ENCODE measurements at regions not wholly inside any gene's neighbourhood (a gene's known extent, or its start where the extent isn't known, plus 50 kb on each side); places are given as distances from the start of the nearest gene placed in this dataset.
A peak's percentile ranks its signal among the peaks of the same experiment; 100 is the strongest.
"Not testable (repeated sequence)": the region's sequence is repeated elsewhere in the genome, so short reads cannot be mapped to it uniquely, and the experiment has no call there.

GRCh38 chr6:101167638-101168037, 225.9 kb upstream of the GRIK2 start:
- in situ Hi-C loops (cut with HindIII; ENCODE audit: low pct_ligation_motif_present, low pct_unique_long_range_greater_than_20kb, low sequenced_read_pairs): no loop called here
- no peak for DNase-seq

DNA sequence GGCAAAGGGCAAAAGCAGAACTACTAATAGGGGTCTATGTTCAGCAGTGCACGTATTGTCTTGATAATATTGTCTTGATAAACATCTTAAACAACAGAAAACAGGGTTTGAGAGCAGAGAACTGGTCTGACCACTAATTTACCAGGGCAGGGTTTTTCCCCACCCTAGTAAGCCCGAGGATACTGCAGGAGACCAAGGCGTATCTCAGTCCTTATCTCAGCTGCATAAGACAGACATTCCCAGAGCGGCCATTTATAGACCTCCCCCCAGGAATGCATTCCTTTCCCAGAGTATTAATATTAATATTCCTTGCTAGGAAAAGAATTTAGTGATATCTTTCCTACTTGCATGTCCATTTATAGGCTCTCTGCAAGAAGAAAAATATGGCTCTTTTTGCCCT, 222.5 kb upstream of the GRIK2 start:
- in situ Hi-C loops (cut with HindIII; ENCODE audit: low pct_ligation_motif_present, low pct_unique_long_range_greater_than_20kb, low sequenced_read_pairs): not testable (repeated sequence)

DNA sequence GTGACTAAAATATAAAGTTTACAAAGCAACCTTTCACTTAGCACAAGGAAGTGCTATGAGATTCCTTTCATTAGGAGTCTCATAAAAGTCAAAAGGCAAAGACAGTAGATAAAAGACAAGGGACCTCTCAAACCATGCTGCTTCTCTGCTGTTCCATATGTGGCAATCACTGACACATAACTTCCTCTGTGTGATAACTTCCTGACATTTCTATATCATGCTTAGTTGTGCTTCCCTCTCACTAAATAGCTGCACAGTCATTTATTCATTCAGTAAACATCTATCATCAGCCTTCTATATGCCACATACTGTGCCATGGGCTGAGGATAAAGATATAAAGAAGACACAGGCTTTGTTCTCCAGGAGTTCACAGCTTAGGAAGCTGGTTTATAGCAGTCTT, 214.8 kb upstream of the GRIK2 start:
- in situ Hi-C loops (cut with HindIII; ENCODE audit: low pct_ligation_motif_present, low pct_unique_long_range_greater_than_20kb, low sequenced_read_pairs): no loop called here
- DNase-seq: no peak

More for the DNA sequence above, 222.5 kb upstream of the GRIK2 start:
- DNase-seq: not testable (repeated sequence)

GRCh38 chr6:101181006-101181405, 212.5 kb upstream of the GRIK2 start:
- no peak for DNase-seq
- in situ Hi-C loops (cut with HindIII; ENCODE audit: low pct_ligation_motif_present, low pct_unique_long_range_greater_than_20kb, low sequenced_read_pairs): no loop called here

DNA sequence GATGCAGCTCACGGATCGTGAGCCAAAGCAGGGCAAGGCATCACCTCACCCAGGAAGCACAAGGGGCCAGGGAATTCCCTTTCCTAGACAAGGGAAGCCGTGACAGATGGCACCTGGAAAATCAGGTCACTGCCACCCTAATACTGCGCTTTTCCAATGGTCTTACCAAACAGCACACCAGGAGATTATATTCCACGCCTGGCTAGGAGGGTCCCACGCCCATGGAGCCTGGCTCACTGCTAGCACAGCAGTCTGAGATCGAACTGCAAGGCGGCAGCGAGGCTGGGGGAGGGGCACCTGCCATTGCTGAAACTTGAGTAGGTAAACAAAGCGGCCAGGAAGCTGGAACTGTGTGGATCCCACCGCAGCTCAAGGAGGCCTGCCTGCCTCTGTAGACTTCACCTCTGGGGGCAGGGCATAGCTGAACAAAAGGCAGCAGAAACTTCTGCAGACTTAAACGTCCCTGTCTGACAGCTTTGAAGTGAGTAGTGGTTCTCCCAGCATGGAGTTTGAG, 205.2 kb upstream of the GRIK2 start:
- in situ Hi-C loops (cut with HindIII; ENCODE audit: low pct_ligation_motif_present, low pct_unique_long_range_greater_than_20kb, low sequenced_read_pairs); DNase-seq: not testable (repeated sequence)

GRCh38 chr6:101195588-101195987, 197.9 kb upstream of the GRIK2 start:
- no peak for DNase-seq
- in situ Hi-C loops (cut with HindIII; ENCODE audit: low pct_ligation_motif_present, low pct_unique_long_range_greater_than_20kb, low sequenced_read_pairs): no loop called here

GRCh38 chr6:101199441-101199840, 194.1 kb upstream of the GRIK2 start:
- no peak for DNase-seq
- in situ Hi-C loops (cut with HindIII; ENCODE audit: low pct_ligation_motif_present, low pct_unique_long_range_greater_than_20kb, low sequenced_read_pairs): no loop called here

- DNase-seq: no peak
- in situ Hi-C loops (cut with HindIII; ENCODE audit: low pct_ligation_motif_present, low pct_unique_long_range_greater_than_20kb, low sequenced_read_pairs): no loop called here
These were observed 190.6 kb upstream of the GRIK2 start for GRCh38 chr6:101202867-101203374.

DNA sequence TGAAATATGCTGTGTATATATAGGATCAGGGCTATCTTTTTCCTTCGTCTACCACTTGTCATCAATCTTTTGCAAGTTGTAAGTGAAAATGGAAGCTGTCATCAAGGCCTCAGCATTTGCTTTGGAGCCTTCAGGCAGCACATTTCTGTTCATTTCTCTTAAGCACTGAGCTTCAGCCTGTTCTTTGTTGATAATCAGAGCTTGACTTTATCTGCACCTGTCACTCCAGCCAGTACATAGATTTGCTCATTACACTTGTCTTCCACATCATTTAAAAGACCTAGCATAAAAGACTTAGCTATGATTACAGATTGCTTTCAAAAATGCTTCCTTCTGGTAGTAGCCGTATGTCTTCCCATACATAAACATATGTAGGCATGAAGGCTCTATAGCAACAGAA, 189.8 kb upstream of the GRIK2 start:
- in situ Hi-C loops (cut with HindIII; ENCODE audit: low pct_ligation_motif_present, low pct_unique_long_range_greater_than_20kb, low sequenced_read_pairs): no loop called here
- no peak for DNase-seq

- no peak for DNase-seq
- in situ Hi-C loops (cut with HindIII; ENCODE audit: low pct_ligation_motif_present, low pct_unique_long_range_greater_than_20kb, low sequenced_read_pairs): no loop called here
These were observed 185.4 kb upstream of the GRIK2 start for GRCh38 chr6:101208152-101208551.

DNA sequence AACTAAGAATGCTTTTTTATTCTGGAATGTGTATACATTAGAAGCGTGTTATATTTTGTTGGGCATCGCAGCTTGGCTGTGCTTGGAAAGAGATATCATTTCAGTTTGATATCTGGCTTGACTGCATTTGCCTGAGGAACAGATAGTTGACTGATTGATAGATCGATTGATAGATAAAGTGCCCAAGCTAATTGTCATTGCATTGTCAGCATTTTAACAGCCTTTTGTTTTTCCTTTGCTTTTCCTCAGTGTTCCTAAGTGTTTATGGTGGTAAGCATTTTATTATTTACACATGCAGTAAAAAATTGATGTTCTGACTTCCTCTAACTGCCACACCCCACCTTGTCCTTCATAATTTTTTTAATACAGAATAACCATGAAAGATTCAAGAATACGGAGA, 180.9 kb upstream of the GRIK2 start:
- in situ Hi-C loops (cut with HindIII; ENCODE audit: low pct_ligation_motif_present, low pct_unique_long_range_greater_than_20kb, low sequenced_read_pairs): no loop called here
- DNase-seq: no peak

DNA sequence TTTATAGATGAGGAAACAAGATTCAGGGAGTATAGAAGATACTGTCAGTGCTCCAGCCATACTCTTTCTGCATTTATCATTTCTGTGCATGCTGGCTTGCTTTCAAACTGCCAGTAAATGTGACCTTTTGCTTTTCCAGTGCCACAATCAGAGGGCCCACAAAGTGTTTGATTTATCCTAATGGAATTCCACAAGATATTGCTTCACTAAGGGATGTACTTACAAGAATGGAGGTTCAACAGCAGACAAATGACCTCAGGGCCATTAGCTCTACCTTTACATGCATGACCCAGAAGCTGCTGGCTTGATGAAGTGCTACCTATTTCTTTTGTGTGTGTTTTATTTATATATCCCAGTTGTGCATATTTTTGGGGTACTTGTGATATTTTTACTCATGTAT, 171.5 kb upstream of the GRIK2 start:
- in situ Hi-C loops (cut with HindIII; ENCODE audit: low pct_ligation_motif_present, low pct_unique_long_range_greater_than_20kb, low sequenced_read_pairs): no loop called here
- no peak for DNase-seq

GRCh38 chr6:101224751-101225150, 168.8 kb upstream of the GRIK2 start:
- in situ Hi-C loops (cut with HindIII; ENCODE audit: low pct_ligation_motif_present, low pct_unique_long_range_greater_than_20kb, low sequenced_read_pairs): no loop called here
- DNase-seq: no peak

DNA sequence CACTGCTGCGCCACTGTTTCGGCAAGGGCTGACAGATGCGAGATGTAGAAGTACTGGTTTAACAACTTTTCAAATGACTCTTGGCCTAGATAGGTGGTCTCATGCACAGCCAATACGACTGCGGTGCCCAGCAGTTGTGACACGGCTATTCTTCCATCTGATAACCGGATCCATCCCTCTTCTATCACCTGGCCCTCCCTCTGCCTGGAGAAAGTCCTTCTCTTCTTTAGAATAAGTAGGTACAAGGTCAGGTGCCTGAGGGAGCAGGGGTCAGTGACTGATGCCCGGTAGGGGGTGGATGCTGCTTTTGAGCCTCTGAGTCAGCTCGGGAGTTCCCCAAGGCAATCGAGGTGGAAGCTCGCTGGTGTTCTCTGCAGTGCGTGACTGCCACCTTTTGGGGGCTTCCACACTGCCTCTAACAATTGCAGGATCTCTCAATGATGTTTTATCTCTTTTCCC, 166.8 kb upstream of the GRIK2 start:
- DNase-seq: peak; percentile 44
- in situ Hi-C loops (cut with HindIII; ENCODE audit: low pct_ligation_motif_present, low pct_unique_long_range_greater_than_20kb, low sequenced_read_pairs): no loop called here

DNA sequence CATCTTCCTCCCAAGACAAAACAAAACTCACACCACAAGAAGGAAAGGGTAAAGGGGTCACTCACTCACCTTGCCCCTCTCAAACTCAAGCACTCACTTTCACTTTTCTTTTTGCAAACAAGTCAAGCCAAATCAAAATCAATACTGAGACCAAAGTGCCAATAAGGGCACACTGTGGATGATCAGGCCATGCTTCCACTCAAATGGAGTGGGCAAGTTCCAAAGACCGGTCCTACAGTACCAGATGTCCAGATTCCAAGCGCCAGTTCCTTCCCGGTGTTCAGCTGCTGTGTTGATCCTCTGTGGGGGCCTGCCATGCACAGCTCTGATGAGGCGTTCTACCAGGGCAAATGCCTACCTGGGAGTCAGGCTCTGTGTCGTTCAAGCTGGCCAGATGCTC, 162.6 kb upstream of the GRIK2 start:
- in situ Hi-C loops (cut with HindIII; ENCODE audit: low pct_ligation_motif_present, low pct_unique_long_range_greater_than_20kb, low sequenced_read_pairs): no loop called here
- no peak for DNase-seq

- no peak for DNase-seq
- in situ Hi-C loops (cut with HindIII; ENCODE audit: low pct_ligation_motif_present, low pct_unique_long_range_greater_than_20kb, low sequenced_read_pairs): no loop called here
These were observed 161.8 kb upstream of the GRIK2 start for GRCh38 chr6:101231606-101232235.

- DNase-seq: no peak
- in situ Hi-C loops (cut with HindIII; ENCODE audit: low pct_ligation_motif_present, low pct_unique_long_range_greater_than_20kb, low sequenced_read_pairs): no loop called here
These were observed 160.5 kb upstream of the GRIK2 start for GRCh38 chr6:101232961-101233360.

DNA sequence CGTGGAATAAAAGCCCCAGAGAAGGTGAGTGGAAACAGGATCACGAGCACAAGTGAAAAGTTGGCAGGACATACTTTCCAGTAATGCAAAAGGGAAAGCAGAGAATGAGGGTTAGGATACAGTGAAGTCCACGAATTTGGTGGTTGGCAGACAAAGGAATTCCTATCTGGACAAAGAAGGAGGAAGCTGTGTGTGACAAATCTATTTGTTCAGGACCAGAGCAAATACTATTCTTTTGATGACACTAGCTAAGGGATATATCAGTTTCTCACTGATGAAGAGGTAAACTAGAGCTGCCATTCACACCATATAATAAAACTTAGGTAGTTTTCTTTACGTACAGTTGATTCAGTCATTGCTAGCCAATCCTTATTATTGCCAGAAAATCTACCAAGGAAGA, 156.8 kb upstream of the GRIK2 start:
- DNase-seq: no peak
- in situ Hi-C loops (cut with HindIII; ENCODE audit: low pct_ligation_motif_present, low pct_unique_long_range_greater_than_20kb, low sequenced_read_pairs): no loop called here

- in situ Hi-C loops (cut with HindIII; ENCODE audit: low pct_ligation_motif_present, low pct_unique_long_range_greater_than_20kb, low sequenced_read_pairs): no loop called here
- no peak for DNase-seq
These were observed 152.1 kb upstream of the GRIK2 start for GRCh38 chr6:101241442-101241841.

- in situ Hi-C loops (cut with HindIII; ENCODE audit: low pct_ligation_motif_present, low pct_unique_long_range_greater_than_20kb, low sequenced_read_pairs): no loop called here
These were observed 144.0 kb upstream of the GRIK2 start for GRCh38 chr6:101249470-101249869.

More at GRCh38 chr6:101249470-101249869, 144.0 kb upstream of the GRIK2 start:
- DNase-seq: no peak
